Keratinocyte (primary cell): ENCODE measurements at regions not wholly inside any gene's neighbourhood (a gene's known extent, or its start where the extent isn't known, plus 50 kb on each side); places are given as distances from the start of the nearest gene placed in this dataset.

Experiments
- CTCF ChIP-seq, 3 experiments: IDR thresholded peaks in 1 of 3; conservative IDR thresholded peaks in 1 of 3; optimal IDR thresholded peaks in 1 of 3; 2 replicates in 2 of 3; 3 replicates in 1 of 3; pipeline versions ENCODE3 to v1.5.1; 2011; ENCODE audit warnings: low read length in 3 of 3, mild to moderate bottlenecking in 3 of 3, moderate library complexity in 2 of 3, control low read depth in 1 of 3, inconsistent platforms in 1 of 3; ENCODE audit not compliant: insufficient read depth in 2 of 3; ENCODE audit errors: extremely low read depth in 1 of 3
- EZH2 ChIP-seq: IDR thresholded peaks from one replicate; pipeline ENCODE4 v1.6.1; 2012; ENCODE audit warnings: inconsistent platforms, mild to moderate bottlenecking, low read length, moderate library complexity

- TF ChIP-seq CTCF (optimal IDR thresholded peaks at IDR 0.05 in 1 of 3, IDR thresholded peaks at IDR 0.05 in 1 of 3, conservative IDR thresholded peaks at IDR 0.05 in 1 of 3; ENCODE audit: extremely low read depth in 1 of 3, insufficient read depth in 2 of 3, low read length in 3 of 3) (no peak), EZH2 (no peak)
These were observed 388.1 kb upstream of the GOT2 start for GRCh38 chr16:59122262-59122537.
